ENCODE measurements at regions not wholly inside any gene's neighbourhood (a gene's known extent, or its start where the extent isn't known, plus 50 kb on each side); places are given as distances from the start of the nearest gene placed in this dataset.

DNA sequence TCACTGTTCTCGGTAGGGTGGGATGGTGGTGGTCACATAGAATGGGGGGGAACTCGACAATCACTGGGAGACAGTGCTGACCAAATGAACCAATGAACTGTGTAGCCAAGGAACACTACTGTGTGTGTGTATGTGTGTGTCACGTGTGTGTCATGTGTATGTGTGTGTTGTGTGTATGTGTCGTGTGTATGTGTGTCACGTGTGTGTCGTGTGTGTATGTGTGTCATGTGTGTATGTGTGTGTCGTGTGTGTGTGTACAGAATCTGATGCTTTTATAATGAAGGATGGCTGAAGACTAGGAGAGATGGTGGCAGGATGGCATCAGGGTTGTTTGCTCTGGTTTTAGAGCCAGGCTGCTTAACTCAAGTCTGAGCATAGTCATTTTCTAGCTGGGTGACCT lies 99.1 kb upstream of the DUSP22 start:
- no peaks in the 10 kb centered on the region for H3K27me3 ChIP-seq (ENCODE audit: insufficient read depth, poor library complexity, severe bottlenecking)
- H3K4me3 ChIP-seq (replicated peaks; ENCODE audit: insufficient read depth, low read length), result no peak overlapping the region
- no peak overlapping the region for H3K27ac ChIP-seq (replicated peaks)
- TF ChIP-seq, protein P1, sequence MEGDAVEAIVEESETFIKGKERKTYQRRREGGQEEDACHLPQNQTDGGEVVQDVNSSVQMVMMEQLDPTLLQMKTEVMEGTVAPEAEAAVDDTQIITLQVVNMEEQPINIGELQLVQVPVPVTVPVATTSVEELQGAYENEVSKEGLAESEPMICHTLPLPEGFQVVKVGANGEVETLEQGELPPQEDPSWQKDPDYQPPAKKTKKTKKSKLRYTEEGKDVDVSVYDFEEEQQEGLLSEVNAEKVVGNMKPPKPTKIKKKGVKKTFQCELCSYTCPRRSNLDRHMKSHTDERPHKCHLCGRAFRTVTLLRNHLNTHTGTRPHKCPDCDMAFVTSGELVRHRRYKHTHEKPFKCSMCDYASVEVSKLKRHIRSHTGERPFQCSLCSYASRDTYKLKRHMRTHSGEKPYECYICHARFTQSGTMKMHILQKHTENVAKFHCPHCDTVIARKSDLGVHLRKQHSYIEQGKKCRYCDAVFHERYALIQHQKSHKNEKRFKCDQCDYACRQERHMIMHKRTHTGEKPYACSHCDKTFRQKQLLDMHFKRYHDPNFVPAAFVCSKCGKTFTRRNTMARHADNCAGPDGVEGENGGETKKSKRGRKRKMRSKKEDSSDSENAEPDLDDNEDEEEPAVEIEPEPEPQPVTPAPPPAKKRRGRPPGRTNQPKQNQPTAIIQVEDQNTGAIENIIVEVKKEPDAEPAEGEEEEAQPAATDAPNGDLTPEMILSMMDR (IDR thresholded peaks at IDR 0.05; ENCODE audit: insufficient read depth, low read length), result no peak
- no peak for TF ChIP-seq GABPA (IDR thresholded peaks at IDR 0.05; ENCODE audit: low read depth)
- TF ChIP-seq SPI1 (IDR thresholded peaks at IDR 0.05; ENCODE audit: borderline replicate concordance, low read depth), result no peak
- TF ChIP-seq, protein P2, sequence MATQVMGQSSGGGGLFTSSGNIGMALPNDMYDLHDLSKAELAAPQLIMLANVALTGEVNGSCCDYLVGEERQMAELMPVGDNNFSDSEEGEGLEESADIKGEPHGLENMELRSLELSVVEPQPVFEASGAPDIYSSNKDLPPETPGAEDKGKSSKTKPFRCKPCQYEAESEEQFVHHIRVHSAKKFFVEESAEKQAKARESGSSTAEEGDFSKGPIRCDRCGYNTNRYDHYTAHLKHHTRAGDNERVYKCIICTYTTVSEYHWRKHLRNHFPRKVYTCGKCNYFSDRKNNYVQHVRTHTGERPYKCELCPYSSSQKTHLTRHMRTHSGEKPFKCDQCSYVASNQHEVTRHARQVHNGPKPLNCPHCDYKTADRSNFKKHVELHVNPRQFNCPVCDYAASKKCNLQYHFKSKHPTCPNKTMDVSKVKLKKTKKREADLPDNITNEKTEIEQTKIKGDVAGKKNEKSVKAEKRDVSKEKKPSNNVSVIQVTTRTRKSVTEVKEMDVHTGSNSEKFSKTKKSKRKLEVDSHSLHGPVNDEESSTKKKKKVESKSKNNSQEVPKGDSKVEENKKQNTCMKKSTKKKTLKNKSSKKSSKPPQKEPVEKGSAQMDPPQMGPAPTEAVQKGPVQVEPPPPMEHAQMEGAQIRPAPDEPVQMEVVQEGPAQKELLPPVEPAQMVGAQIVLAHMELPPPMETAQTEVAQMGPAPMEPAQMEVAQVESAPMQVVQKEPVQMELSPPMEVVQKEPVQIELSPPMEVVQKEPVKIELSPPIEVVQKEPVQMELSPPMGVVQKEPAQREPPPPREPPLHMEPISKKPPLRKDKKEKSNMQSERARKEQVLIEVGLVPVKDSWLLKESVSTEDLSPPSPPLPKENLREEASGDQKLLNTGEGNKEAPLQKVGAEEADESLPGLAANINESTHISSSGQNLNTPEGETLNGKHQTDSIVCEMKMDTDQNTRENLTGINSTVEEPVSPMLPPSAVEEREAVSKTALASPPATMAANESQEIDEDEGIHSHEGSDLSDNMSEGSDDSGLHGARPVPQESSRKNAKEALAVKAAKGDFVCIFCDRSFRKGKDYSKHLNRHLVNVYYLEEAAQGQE (IDR thresholded peaks at IDR 0.05; ENCODE audit: insufficient replicate concordance, low read depth), result no peak
- no peak for TF ChIP-seq POLR2AphosphoS5 (IDR thresholded peaks at IDR 0.05; ENCODE audit: low read depth)
- DNase-seq (ENCODE audit: low read depth in 1 of 2, low spot score in 1 of 2), result no peak

DNA sequence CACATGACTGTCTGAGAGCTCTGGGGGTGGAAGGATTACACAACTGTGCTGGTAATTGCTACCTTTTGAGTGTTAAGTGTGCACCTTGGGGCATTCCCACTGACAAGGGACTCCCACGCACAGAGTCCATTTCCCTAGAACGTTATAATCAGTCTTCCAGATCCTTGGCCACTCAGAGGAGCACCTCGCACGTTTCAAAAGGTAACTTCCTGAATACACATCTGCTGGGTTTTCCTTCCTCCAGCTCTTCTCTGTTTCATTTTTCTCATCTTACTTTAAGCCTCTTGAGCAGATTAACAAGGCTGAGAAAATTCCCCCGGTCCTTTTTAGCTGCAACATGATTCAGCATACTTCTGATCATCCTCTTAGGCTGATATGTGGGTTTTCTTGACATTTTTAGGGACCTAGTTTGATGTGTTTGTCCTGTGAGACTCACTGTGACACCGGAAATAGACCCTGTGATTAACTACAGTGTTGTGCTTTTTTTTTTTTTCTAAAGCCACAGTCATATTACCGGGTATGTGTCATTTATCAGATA lies 98.4 kb upstream of the DUSP22 start:
- no peak overlapping the region for H3K4me3 ChIP-seq (replicated peaks; ENCODE audit: insufficient read depth, low read length)
- H3K27me3 ChIP-seq (ENCODE audit: insufficient read depth, poor library complexity, severe bottlenecking), result no peaks in the 10 kb centered on the region
- DNase-seq (ENCODE audit: low read depth in 1 of 2, low spot score in 1 of 2), result no peak
- TF ChIP-seq, protein P2 (IDR thresholded peaks at IDR 0.05; ENCODE audit: insufficient replicate concordance, low read depth), result no peak
- TF ChIP-seq SPI1 (IDR thresholded peaks at IDR 0.05; ENCODE audit: borderline replicate concordance, low read depth) (no peak), GABPA (IDR thresholded peaks at IDR 0.05; ENCODE audit: low read depth) (no peak), POLR2AphosphoS5 (IDR thresholded peaks at IDR 0.05; ENCODE audit: low read depth) (no peak)
- TF ChIP-seq, protein P1 (IDR thresholded peaks at IDR 0.05; ENCODE audit: insufficient read depth, low read length), result no peak
- no peak overlapping the region for H3K27ac ChIP-seq (replicated peaks)

DNA sequence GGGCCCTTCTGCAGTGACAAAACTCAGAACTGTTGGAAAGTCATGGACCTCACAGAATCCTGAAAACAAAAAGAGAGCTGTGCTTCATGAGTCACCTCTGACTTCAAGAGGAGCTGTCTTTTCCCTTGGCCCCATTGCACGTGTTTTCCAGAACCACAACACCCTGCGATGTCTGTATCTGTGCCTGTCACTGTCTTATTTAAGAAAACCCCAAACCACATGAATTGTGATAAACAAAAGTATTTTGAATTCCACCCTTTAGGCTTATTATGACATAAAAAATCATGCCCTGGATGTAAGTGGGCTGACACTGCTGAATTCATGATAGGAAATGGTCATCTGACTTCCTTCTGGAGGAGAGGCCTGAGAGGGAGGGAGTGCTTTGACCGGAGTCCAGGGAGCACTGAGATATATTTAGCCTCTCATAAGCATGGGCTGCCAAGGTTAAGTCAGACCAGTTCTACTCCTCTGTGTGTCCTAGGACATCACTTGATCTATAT lies 96.4 kb upstream of the DUSP22 start:
- TF ChIP-seq SPI1 (IDR thresholded peaks at IDR 0.05; ENCODE audit: borderline replicate concordance, low read depth) (no peak), POLR2AphosphoS5 (IDR thresholded peaks at IDR 0.05; ENCODE audit: low read depth) (no peak), GABPA (IDR thresholded peaks at IDR 0.05; ENCODE audit: low read depth) (no peak)
- TF ChIP-seq, protein P2 (IDR thresholded peaks at IDR 0.05; ENCODE audit: insufficient replicate concordance, low read depth), result no peak
- TF ChIP-seq, protein P1 (IDR thresholded peaks at IDR 0.05; ENCODE audit: insufficient read depth, low read length), result no peak
- Histone ChIP-seq H3K27ac (replicated peaks) (no peak overlapping the region), H3K27me3 (ENCODE audit: insufficient read depth, poor library complexity, severe bottlenecking) (no peaks in the 10 kb centered on the region), H3K4me3 (replicated peaks; ENCODE audit: insufficient read depth, low read length) (no peak overlapping the region)
- DNase-seq (ENCODE audit: low read depth in 1 of 2, low spot score in 1 of 2), result no peak
